PC-3 (cell line): ENCODE measurements at regions not wholly inside any gene's neighbourhood (a gene's known extent, or its start where the extent isn't known, plus 50 kb on each side); places are given as distances from the start of the nearest gene placed in this dataset.

ENCODE experiments used
- ATAC-seq: fragments of 200-7000 bp; cut with Tn5 transposase; 2 replicates; pipeline ENCODE4 v1.9.1; 2020; ENCODE audit warnings: mild to moderate bottlenecking, moderate library complexity
- BruUV-seq: library from RNA; stranded (reverse); fragments of 400-500 nt; replicated peaks from 2 replicates; lab custom pipeline; 2021; lab: Mats Ljungman, UMichigan
- CTCF ChIA-PET: fragments of 300-600 bp; sonication (Branson Sonifier 250); formaldehyde crosslinking; loops from one replicate; lab custom pipeline; 2022; ENCODE audit warnings: antibody characterized with exemption; lab: Charles Lee
- POLR2A ChIA-PET: fragments of 300-600 bp; sonication (Branson Sonifier 250); formaldehyde crosslinking; loops from one replicate; lab custom pipeline; 2022; ENCODE audit warnings: antibody characterized with exemption; ENCODE audit not compliant: unreplicated experiment; lab: Charles Lee
- DNase-seq: peaks from one replicate; pipeline ENCODE4 v3.0.0-alpha.2; 2015
- H2AFZ ChIP-seq: fragments of 300-600 bp; sonication (generic); 2 replicates; pipeline ENCODE4 v1.6.0; 2016; ENCODE audit warnings: antibody characterized with exemption, low read length
- H3F3A ChIP-seq: fragments of 300-600 bp; sonication (generic); one replicate; pipeline ENCODE4 v1.6.0; 2017; ENCODE audit warnings: antibody characterized with exemption, low read length, control low read depth, mild to moderate bottlenecking; ENCODE audit not compliant: unreplicated experiment
- H3K27ac ChIP-seq: fragments of 300-600 bp; sonication (generic); 2 replicates; pipeline ENCODE4 v1.5.1; 2016; ENCODE audit warnings: mild to moderate bottlenecking, low read length
- H3K27me3 ChIP-seq: fragments of 300-600 bp; sonication (generic); 2 replicates; pipeline ENCODE4 v1.6.1; 2016; ENCODE audit warnings: low read length, mixed read lengths
- H3K36me3 ChIP-seq: fragments of 300-600 bp; sonication (generic); 2 replicates; pipeline ENCODE4 v1.6.1; 2016; ENCODE audit warnings: low read depth, mixed run types, low read length, mixed read lengths
- H3K4me1 ChIP-seq: fragments of 300-600 bp; sonication (generic); 2 replicates; pipeline ENCODE4 v1.5.1; 2016; ENCODE audit warnings: low read length; ENCODE audit not compliant: insufficient read depth
- H3K4me2 ChIP-seq: fragments of 300-600 bp; sonication (generic); 2 replicates; pipeline ENCODE4 v1.6.0; 2016; ENCODE audit warnings: low read length
- H3K4me3 ChIP-seq: fragments of 300-600 bp; sonication (generic); 2 replicates; pipeline ENCODE4 v1.5.1; 2016; ENCODE audit warnings: mild to moderate bottlenecking, low read length, mixed read lengths
- H3K79me2 ChIP-seq: fragments of 300-600 bp; sonication (generic); 2 replicates; pipeline ENCODE4 v1.6.1; 2017; ENCODE audit warnings: low read length, mixed read lengths
- H3K9ac ChIP-seq: fragments of 300-600 bp; sonication (generic); 2 replicates; pipeline ENCODE4 v1.6.0; 2016; ENCODE audit warnings: mild to moderate bottlenecking, low read length
- H3K9me2 ChIP-seq: fragments of 300-600 bp; sonication (generic); replicated peaks from 2 replicates; pipeline ENCODE4 v1.6.1; 2016; ENCODE audit warnings: mixed run types, low read length, mixed read lengths
- H3K9me3 ChIP-seq: fragments of 300-600 bp; sonication (generic); 2 replicates; pipeline ENCODE4 v1.6.1; 2016; ENCODE audit warnings: low read length, mixed read lengths
- H4K20me1 ChIP-seq: fragments of 300-600 bp; sonication (generic); 2 replicates; pipeline ENCODE4 v1.6.1; 2016; ENCODE audit warnings: low read length, mixed read lengths
- CTCF ChIP-seq: fragments of 300-600 bp; sonication (generic); conservative IDR thresholded peaks from 2 replicates; pipeline ENCODE4 v1.5.1; 2017; ENCODE audit warnings: antibody characterized with exemption, low read depth, mild to moderate bottlenecking, low read length
- EZH2 ChIP-seq: fragments of 300-600 bp; sonication (generic); IDR thresholded peaks from one replicate; pipeline ENCODE4 v1.6.1; 2017; ENCODE audit warnings: antibody characterized with exemption, mild to moderate bottlenecking, low read length; ENCODE audit not compliant: unreplicated experiment
- EZH2phosphoT487 ChIP-seq: fragments of 300-600 bp; sonication (generic); IDR thresholded peaks from 2 replicates; pipeline ENCODE4 v1.6.1; 2018; ENCODE audit warnings: mild to moderate bottlenecking, antibody characterized with exemption, low read length, borderline replicate concordance
- intact Hi-C: fragments of 100-400 bp; cut with micrococcal nuclease; formaldehyde crosslinking; loops from 2 replicates; pipeline ENCODE4 v1.9.0; 2023

GRCh38 chr7:155213955-155214740 lies 83.5 kb upstream of the INSIG1 start:
- no TSS peak for BruUV-seq
- Histone ChIP-seq H3K36me3 (no peaks in the 10 kb centered on the region), H3K9me2 (no peaks in the 10 kb centered on the region), H3K27me3 (no peaks in the 10 kb centered on the region), H2AFZ (peak overlapping the region; percentile 76), H3K9ac (peak overlapping the region; percentile 58), H3F3A (no peaks in the 10 kb centered on the region), H3K27ac (peak overlapping the region; percentile 26), H4K20me1 (no peaks in the 10 kb centered on the region), H3K4me2 (peak overlapping the region; percentile 88), H3K9me3 (no peaks in the 10 kb centered on the region), H3K4me1 (peaks cover 38% of the 10 kb centered on the region), H3K4me3 (peak overlapping the region; percentile 66), H3K79me2 (no peaks in the 10 kb centered on the region)
- ChIA-PET POLR2A (interaction anchor here (0.8 kb wide), 1 partner anchor 9 kb away, joined by 4 read pairs; no protein-coding TSS in a partner anchor), CTCF (no interaction called here)
- DNase-seq, result peak; percentile 43
- TF ChIP-seq EZH2phosphoT487 (no peak), CTCF (no peak), EZH2 (no peak)
- intact Hi-C loops, result no loop called here
- peak; percentile 75 for ATAC-seq

GRCh38 chr7:155215576-155216325 lies 81.9 kb upstream of the INSIG1 start:
- ChIA-PET POLR2A (no interaction called here), CTCF (no interaction called here)
- intact Hi-C loops, result no loop called here
- no peak overlapping the region for H2AFZ ChIP-seq
- H3K4me3 ChIP-seq, result no peak overlapping the region
- no TSS peak for BruUV-seq
- H3K9ac ChIP-seq, result no peak overlapping the region
- H3K9me3 ChIP-seq, result no peaks in the 10 kb centered on the region
- H3K4me2 ChIP-seq, result no peak overlapping the region
- no peaks in the 10 kb centered on the region for H3K9me2 ChIP-seq
- no peaks in the 10 kb centered on the region for H3F3A ChIP-seq
- H4K20me1 ChIP-seq, result no peaks in the 10 kb centered on the region
- no peak for ATAC-seq
- H3K79me2 ChIP-seq, result no peaks in the 10 kb centered on the region
- no peaks in the 10 kb centered on the region for H3K27me3 ChIP-seq
- no peak for TF ChIP-seq EZH2
- no peak for TF ChIP-seq EZH2phosphoT487
- TF ChIP-seq CTCF, result no peak
- no peak overlapping the region for H3K27ac ChIP-seq
- DNase-seq, result no peak
- H3K4me1 ChIP-seq, result peaks cover 27% of the 10 kb centered on the region
- H3K36me3 ChIP-seq, result no peaks in the 10 kb centered on the region
